Endothelial cell of umbilical vein (primary cell): ENCODE measurements at regions not wholly inside any gene's neighbourhood (a gene's known extent, or its start where the extent isn't known, plus 50 kb on each side); places are given as distances from the start of the nearest gene placed in this dataset.

Source experiments
- EZH2 ChIP-seq: IDR thresholded peaks from 2 replicates; pipeline ENCODE4 v1.6.1; 2012; ENCODE audit warnings: borderline replicate concordance, low read depth, mild to moderate bottlenecking, moderate library complexity, low read length, inconsistent platforms; ENCODE audit not compliant: severe bottlenecking
- FOS ChIP-seq: IDR thresholded peaks from 2 replicates; pipeline ENCODE4 v1.6.1; 2011; ENCODE audit warnings: mild to moderate bottlenecking, low read length, moderate library complexity, borderline replicate concordance; ENCODE audit not compliant: insufficient read depth
- GATA2 ChIP-seq: IDR thresholded peaks from 2 replicates; pipeline ENCODE4 v1.7.0; 2011; ENCODE audit warnings: low read depth, mild to moderate bottlenecking, moderate library complexity, mixed read lengths, low read length; ENCODE audit not compliant: insufficient read length, insufficient read depth
- JUN ChIP-seq: IDR thresholded peaks from 2 replicates; pipeline ENCODE4 v1.6.1; 2011; ENCODE audit warnings: borderline replicate concordance, low read depth; ENCODE audit not compliant: insufficient read length, insufficient read depth
- MYC ChIP-seq: IDR thresholded peaks from one replicate; pipeline ENCODE4 v1.6.1; 2011; ENCODE audit warnings: mild to moderate bottlenecking, low read depth, low read length
- POLR2A ChIP-seq: IDR thresholded peaks from 2 replicates; pipeline ENCODE4 v1.6.1; 2012; ENCODE audit warnings: low read depth, mild to moderate bottlenecking, control low read depth, low read length
- POLR2AphosphoS5 ChIP-seq: IDR thresholded peaks from 2 replicates; pipeline ENCODE4 v1.6.1; 2012; ENCODE audit warnings: low read depth, mild to moderate bottlenecking, control low read depth, low read length, moderate library complexity; ENCODE audit not compliant: insufficient read depth
- TF ChIP-seq, protein P1 (sequence below), 2 donors: IDR thresholded peaks; 1 replicate in 1 of 2; 2 replicates in 1 of 2; pipeline ENCODE4 v1.5.1; 2011; ENCODE audit warnings: low read length in 2 of 2, mild to moderate bottlenecking in 2 of 2, moderate library complexity in 2 of 2, control low read depth in 1 of 2, inconsistent platforms in 1 of 2, low read depth in 1 of 2; ENCODE audit not compliant: insufficient read depth in 1 of 2; ENCODE audit errors: extremely low read depth in 1 of 2
- TF ChIP-seq, protein P2 (sequence below): IDR thresholded peaks from 2 replicates; pipeline ENCODE4 v1.6.1; 2011; ENCODE audit not compliant: insufficient read depth, insufficient read length

DNA sequence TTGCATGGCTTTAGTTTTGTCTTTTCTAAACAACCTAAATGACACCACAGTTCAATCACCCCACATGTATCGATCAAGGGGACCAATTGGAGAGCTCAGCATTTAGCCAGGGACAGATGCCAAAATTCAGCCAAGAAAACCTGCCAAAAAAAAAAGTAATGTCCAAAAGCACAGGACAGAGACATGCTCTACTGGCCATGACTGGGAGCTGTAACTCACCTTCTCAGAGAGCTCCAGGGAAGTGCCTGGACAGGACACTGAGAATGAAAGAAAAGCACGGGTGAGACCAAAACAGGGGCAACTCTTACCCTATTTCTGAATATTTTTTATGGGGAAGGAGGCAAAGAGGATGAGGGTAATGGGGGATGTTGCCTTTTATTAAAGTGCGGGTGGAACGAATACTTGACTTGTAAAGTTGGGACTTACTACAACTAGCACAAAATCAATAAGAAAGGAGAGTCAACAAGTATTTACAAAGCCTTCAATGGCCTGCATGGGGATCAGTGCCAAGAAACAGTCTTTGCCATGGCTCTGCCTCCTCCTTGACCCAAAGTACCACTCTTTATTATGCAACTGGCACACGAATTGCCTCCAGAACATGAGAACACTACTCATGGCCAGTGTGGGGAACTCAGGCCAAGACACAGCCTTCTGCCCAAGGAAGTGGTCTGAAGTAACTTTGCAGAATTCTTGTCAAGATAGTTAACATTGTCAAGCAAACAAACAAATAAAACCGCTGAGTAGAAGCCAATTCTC lies 72.9 kb upstream of the HK2 start:
- TF ChIP-seq POLR2A (no peak), EZH2 (no peak), MYC (no peak), POLR2AphosphoS5 (no peak), GATA2 (no peak), FOS (no peak), JUN (no peak)
- TF ChIP-seq, protein P1, sequence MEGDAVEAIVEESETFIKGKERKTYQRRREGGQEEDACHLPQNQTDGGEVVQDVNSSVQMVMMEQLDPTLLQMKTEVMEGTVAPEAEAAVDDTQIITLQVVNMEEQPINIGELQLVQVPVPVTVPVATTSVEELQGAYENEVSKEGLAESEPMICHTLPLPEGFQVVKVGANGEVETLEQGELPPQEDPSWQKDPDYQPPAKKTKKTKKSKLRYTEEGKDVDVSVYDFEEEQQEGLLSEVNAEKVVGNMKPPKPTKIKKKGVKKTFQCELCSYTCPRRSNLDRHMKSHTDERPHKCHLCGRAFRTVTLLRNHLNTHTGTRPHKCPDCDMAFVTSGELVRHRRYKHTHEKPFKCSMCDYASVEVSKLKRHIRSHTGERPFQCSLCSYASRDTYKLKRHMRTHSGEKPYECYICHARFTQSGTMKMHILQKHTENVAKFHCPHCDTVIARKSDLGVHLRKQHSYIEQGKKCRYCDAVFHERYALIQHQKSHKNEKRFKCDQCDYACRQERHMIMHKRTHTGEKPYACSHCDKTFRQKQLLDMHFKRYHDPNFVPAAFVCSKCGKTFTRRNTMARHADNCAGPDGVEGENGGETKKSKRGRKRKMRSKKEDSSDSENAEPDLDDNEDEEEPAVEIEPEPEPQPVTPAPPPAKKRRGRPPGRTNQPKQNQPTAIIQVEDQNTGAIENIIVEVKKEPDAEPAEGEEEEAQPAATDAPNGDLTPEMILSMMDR (IDR thresholded peaks at IDR 0.05; ENCODE audit: extremely low read depth in 1 of 2, insufficient read depth in 1 of 2, low read depth in 1 of 2, low read length in 2 of 2), result no peak
- TF ChIP-seq, protein P2, sequence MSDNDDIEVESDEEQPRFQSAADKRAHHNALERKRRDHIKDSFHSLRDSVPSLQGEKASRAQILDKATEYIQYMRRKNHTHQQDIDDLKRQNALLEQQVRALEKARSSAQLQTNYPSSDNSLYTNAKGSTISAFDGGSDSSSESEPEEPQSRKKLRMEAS, result no peak
